GM19043 (cell line): ENCODE measurements at regions not wholly inside any gene's neighbourhood (a gene's known extent, or its start where the extent isn't known, plus 50 kb on each side); places are given as distances from the start of the nearest gene placed in this dataset.

Source experiments
- ATAC-seq: cut with Tn5 transposase; IDR thresholded peaks from one replicate; pipeline ENCODE4 v1.9.1; 2021; ENCODE audit warnings: low read depth; ENCODE audit not compliant: unreplicated experiment

- no peak for ATAC-seq
These were observed 327.2 kb upstream of the MSX2 start for GRCh38 chr5:174397206-174397605.

DNA sequence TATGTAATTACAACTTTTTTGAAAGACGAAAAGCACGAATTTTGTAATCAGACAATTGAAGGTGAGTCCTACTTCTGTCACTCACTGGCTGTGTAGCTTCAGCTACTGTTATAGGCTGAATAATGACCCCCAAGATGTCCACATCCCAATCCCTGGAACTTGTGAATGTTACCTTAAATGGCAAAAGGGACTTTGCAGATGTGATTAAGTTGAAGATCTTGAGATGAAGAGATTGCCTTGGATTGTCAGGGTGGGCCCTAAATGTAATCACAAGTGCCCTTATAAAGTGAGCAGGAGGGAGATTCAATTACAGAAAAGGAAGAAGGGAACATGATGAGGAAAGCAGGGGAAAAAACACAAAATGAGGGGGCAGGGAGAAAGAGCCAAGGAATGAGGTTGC is 326.2 kb upstream of the MSX2 start:
- no peak for ATAC-seq

DNA sequence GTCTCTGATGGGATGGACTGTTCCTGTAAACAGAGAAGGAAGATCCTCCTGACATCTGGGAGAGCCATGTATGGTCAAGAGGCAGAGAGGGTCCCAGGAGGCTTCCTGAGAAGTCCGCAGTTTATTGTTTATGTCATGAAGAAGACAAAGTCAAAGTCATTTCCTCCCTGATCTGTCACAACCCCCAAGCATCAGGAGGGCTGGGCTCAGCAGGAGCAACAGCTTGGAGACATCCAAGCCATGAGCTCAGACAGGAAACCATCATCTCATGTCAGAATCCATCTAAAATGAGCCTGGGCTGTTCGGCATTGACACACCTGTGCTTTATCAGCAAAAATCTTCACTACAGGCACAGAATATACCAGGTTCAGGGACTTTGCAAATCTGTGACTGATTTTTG is 325.0 kb upstream of the MSX2 start:
- no peak for ATAC-seq

DNA sequence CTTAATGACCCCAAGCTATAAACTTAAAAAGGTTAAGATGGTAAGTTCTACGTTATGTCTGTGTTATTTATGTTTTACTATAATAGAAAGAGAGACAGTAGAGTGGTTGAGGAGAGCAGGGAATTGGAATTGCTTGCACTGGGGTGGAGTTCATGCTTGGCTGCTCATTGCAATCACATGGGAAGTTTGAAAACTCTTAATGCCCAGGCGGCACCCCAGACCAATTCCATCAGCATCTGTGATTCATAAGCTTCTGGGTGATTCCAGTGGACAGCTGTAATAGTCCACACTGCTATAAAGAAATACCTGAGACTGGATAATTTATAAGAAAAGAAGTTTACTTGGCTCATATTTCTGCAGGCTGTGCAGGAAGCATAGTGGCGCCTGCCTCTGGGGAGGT is 323.9 kb upstream of the MSX2 start:
- ATAC-seq = no peak

GRCh38 chr5:174401793-174402192 is 322.6 kb upstream of the MSX2 start:
- no peak for ATAC-seq

DNA sequence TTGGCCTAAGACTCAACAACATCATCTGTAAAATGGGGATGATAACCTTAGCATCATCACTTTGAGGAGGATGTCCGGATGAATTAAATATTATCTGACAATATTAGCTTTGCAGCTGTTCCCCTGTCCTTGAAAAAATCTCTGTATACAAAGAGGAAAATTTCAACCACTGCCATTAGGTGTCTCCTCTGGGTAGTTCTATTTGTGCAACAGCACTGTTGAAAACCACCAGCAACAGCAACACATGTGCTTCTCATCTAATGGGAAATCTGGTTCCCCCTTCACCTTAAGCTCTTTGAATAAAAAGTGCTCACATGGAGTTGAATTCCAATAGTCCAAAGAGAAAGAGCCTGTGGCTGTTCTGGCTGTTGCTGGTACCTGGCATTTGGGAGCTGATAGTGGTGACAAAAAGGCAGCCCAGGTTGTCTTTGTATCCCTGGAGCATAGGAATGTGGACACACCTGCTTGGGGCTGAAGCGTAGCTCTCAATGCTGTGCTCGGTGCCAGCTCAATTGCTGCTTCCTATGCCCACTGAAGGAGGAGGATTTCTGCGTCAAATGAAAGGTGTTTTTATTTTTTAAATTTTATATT is 322.1 kb upstream of the MSX2 start:
- ATAC-seq = no peak

- ATAC-seq = no peak
These were observed 319.5 kb upstream of the MSX2 start for GRCh38 chr5:174404848-174405247.

DNA sequence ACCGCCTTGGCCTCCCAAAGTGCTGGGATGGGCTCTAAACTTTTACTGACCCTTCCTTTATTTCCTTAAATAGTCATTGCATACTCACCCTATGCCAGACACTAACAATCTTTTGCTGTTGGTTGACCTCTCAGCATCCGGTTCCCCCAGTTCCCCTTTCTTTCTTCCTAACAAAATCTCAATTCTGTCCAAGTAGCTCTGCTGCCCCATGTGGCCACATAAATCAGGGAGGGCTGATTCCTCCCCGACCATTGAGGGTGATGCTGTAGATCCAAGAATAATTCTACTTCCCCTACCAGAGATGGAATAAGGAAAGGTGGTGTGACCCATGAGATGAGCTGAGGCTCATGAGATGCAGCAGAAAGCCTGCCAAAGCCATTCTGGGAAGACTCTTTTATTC is 315.3 kb upstream of the MSX2 start:
- no peak for ATAC-seq

GRCh38 chr5:174409971-174410370 is 314.4 kb upstream of the MSX2 start:
- no peak for ATAC-seq

DNA sequence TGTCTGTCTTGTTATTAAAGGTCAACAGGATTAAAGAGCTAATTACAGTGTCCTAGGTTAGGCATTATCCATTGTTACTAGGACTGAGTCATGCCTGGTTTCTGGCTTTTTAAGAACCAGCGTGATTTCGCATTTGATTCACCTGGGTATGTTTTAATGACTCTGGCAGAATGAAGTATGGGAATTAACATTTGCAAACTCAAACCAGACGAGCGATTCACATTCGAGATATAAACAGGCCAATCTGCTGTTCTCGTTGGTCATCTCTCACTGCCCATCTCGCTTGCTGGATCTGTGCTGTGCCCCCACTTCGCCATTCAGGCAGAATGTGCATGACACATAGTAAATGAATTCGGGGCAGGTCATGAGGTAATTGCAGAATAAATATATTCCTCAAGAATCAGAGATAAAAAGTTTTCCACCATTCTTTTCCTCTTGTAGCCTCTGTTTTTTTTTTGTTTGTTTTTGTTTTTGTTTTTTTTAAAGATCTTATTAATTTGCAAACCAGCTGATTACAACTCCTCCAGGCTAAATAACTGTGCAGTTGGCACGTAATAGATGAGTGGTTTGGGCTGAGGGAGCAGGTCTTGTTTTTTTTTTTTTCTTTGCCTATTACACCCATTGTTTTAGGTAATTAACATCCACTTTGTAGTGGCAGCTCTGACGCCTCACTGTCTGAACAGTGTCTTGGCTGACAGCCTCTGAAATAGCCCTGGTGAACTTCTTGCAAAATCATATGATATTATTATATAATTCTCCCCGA is 313.5 kb upstream of the MSX2 start:
- ATAC-seq = no peak

DNA sequence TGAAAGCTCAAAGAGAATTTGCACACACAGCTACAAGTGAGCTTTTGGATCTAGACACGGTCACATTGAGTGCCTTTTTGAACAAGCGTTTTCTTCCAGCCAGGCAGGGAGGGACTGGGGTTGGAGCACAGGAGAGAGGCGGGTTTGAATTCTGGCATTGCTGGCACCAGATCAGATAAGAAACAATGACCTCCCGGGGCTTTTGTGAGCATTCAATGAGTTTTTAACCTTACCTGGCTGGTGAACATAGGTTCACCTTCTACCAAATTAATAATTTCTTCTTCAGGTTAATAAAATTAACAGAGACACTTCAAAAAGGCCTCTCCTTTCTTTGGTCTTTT is 312.9 kb upstream of the MSX2 start:
- ATAC-seq = no peak

DNA sequence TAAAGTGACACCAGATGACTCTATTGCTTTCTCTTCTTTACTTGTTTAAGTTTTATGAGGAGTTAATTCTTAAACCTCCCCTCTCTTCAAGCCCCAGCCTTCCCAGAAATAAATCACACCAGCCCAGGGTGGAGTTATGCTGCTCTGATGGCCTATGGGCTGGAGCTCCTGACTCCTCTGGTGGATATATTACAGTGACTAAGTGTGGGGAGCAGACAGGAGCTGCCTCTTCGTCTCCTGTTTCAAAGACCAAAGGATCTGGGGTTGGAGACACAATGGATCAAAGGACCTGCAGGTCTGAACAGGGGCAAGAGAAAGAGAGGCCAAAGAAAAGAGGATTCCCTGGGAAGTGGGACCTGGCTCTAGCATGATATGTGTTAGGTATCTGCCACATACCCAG is 312.0 kb upstream of the MSX2 start:
- no peak for ATAC-seq

DNA sequence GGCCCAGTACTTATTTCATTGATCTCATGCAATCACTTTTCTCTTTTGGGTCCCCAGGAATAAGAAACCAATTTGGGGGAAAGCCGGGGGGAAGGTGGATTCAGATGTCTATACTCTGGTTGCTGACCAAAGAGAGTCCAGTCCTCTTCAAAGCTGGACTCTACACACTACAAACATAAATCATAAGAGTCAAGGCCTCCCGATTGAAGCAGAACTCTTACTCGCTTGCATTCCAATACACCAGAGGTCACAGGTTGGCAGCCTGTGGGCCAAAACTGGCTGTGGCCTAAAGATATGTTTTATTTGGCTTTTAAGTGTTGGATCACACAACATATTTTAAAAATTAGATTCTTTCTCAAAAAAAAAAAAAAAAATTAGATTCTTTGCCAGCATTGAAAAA is 311.4 kb upstream of the MSX2 start:
- ATAC-seq = no peak

GRCh38 chr5:174413567-174414314 is 310.6 kb upstream of the MSX2 start:
- ATAC-seq = no peak

GRCh38 chr5:174414315-174414710 is 310.1 kb upstream of the MSX2 start:
- no peak for ATAC-seq

DNA sequence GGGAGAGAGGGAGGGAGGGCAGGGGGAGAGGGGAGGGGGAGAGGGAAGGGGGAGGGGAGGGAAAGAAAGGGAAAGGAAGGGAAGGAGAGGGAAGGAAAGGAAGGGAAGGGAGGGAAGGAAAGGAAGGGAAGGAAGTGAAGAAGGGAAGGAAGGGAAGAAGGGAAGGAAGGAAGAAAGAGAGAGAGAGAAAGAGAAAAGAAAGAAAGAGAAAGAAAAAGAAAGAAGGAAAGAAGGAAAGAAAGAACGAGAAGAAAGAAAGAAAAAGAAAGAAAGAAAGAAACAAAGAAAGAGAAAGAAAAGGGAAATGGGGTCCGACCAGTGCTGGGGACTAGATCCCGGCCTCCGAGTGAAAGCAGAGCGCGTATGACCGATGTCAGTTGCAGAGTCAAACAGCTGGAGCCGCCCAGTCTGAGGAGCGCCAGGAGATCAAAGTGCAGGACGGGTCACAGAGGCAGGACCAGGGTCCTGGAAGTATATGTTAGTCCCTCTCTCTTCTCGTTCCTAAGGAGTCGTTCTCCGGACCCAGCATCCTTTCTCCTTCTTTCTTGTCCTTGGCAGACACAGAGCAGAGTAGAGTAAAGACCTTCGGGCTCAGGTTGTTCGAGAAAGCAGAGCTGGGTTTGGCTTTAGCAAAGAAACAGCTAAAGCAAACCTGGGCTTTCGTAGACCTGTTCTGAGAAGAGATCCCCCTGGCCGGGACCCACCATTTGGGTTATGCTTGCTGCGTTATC is 305.4 kb upstream of the MSX2 start:
- ATAC-seq = peak; percentile 29

DNA sequence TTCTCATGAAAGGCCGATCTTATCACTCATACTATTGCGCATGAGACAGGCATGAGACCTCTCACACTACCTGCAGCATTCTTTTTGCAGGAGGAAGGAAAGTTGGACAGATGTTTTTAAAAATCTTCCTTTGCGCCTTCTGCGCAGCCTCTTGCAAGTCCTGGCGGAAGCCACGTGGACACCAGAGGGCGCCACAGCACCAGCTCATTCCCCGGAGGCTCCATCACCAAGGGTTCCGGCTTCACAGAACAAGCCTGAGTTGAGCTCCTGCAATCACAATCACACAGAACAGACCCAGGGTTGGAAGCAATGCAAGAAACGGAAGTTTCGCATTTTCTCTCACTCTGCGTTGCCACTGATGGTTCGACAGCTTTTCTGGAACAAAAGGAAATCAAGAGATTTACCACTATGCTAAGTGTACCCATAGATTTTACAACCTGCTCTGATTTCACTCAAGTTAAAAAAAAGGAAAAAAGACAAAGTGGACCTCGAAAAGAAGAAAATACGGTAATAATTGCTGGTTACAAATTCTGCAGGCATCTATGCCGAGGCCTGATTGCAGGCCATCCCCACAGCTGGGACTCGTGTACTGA is 304.7 kb upstream of the MSX2 start:
- ATAC-seq = peak; percentile 78

DNA sequence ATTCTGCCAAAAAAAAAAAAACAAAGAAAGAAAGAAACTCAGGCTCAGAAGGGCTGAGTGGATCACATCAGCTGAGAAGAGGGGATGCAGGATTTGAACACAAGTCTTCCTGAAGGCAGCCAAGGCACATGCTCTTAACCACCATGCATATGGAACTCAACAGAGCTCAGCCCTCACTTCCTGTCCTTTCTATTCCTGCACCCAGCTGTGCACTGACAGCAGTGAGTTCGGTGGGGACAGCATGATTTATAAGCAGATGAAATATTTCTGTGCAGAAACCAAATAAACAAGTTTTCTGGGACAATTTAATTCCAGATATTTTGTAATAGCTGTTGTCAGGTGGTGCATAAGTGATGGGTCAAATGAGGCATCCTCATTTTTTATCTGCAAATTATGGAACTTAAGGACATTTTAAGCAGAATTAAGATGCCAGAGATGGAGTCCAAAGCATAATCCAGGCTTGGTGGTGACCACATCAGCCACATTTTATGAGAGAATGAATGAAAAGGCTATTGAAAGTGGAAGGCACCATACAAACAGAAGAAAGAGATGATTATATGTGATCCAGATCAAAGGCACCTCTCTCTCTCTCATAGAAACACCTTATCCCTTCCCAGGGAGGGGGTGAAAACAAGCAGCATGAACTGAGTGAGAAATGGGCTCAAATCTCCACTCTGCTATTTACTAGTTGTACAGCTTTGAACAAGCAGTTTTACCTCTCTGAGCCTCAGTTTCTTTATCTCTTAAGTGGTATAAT is 303.6 kb upstream of the MSX2 start:
- no peak for ATAC-seq

DNA sequence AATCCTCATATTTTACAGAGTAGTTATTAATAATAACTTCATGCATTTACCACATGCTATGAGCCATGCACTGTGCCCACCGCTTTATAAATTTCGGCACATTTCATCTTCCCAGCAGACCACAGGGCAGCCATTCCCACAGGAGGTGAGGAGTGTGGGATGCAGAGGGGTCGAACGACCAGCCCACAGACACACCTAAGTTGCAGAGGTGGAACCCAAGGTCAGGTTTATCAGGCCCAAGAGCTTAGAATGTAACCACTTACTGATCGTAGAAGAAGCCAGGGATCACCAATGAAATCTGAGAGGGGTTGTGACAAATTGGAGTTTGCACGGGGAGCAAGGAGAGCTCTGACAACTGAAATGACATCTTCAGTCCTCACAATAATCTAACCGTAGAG is 303.0 kb upstream of the MSX2 start:
- no peak for ATAC-seq

- no peak for ATAC-seq
These were observed 300.8 kb upstream of the MSX2 start for GRCh38 chr5:174423558-174423957.
